H1 (cell line): ENCODE measurements at regions not wholly inside any gene's neighbourhood (a gene's known extent, or its start where the extent isn't known, plus 50 kb on each side); places are given as distances from the start of the nearest gene placed in this dataset.

Experiments used
- CTCF ChIA-PET: fragments of 300-600 bp; sonication (Branson Sonifier 250); formaldehyde crosslinking; loops from one replicate; lab custom pipeline; 2021; ENCODE audit not compliant: partially characterized antibody; lab: Charles Lee
- POLR2A ChIA-PET: fragments of 300-600 bp; sonication (Branson Sonifier 250); formaldehyde crosslinking; loops from one replicate; lab custom pipeline; 2021; ENCODE audit warnings: inconsistent platforms; ENCODE audit not compliant: partially characterized antibody; lab: Charles Lee
- DNase-seq, 2 experiments: peaks; one replicate each; pipeline versions ENCODE4 v3.0.0 to v3.0.0-alpha.2; 2010 to 2022; ENCODE audit warnings: low spot score in 2 of 2, low read depth in 1 of 2, mixed read lengths in 1 of 2
- FAIRE-seq: peaks from 2 replicates; lab custom pipeline; 2011; peaks lifted over from hg19 to GRCh38; lab: Jason Lieb, UNC
- H2AFZ ChIP-seq: 2 replicates; pipeline ENCODE4 v1.8.1; 2012; ENCODE audit warnings: low read length, inconsistent platforms
- H2AK5ac ChIP-seq: 2 replicates; pipeline ENCODE4 v1.6.1; 2013; ENCODE audit warnings: low read depth, low read length
- H2BK120ac ChIP-seq: replicated peaks from 2 replicates; pipeline ENCODE3; 2013; ENCODE audit warnings: low read depth, low read length, inconsistent platforms
- H2BK12ac ChIP-seq: 2 replicates; pipeline ENCODE4 v1.6.1; 2013; ENCODE audit warnings: low read depth, low read length
- H2BK15ac ChIP-seq: 2 replicates; pipeline ENCODE4 v1.6.1; 2013; ENCODE audit warnings: low read length
- H2BK20ac ChIP-seq: 2 replicates; pipeline ENCODE4 v1.6.1; 2013; ENCODE audit warnings: low read length
- H2BK5ac ChIP-seq: 2 replicates; pipeline ENCODE4 v1.6.1; 2013; ENCODE audit warnings: low read depth, low read length
- H3K14ac ChIP-seq: 2 replicates; pipeline ENCODE4 v1.6.1; 2013; ENCODE audit warnings: inconsistent platforms; ENCODE audit not compliant: insufficient read length
- H3K18ac ChIP-seq: 2 replicates; pipeline ENCODE4 v1.6.1; 2013; ENCODE audit warnings: low read length; ENCODE audit errors: extremely low read depth
- H3K23ac ChIP-seq: 2 replicates; pipeline ENCODE4 v1.6.1; 2013; ENCODE audit warnings: inconsistent platforms; ENCODE audit not compliant: insufficient read length
- H3K23me2 ChIP-seq: 2 replicates; pipeline ENCODE4 v1.6.1; 2013; ENCODE audit warnings: low read depth, low read length
- H3K27ac ChIP-seq: 2 replicates; pipeline ENCODE4 v1.6.1; 2011; ENCODE audit warnings: low read depth, low read length, inconsistent platforms
- H3K27me3 ChIP-seq, 4 experiments: replicated peaks in 1 of 4; 1 replicate in 1 of 4; 2 replicates in 3 of 4; pipeline versions ENCODE4 v1.6.1 to v1.8.1; 2011 to 2013; ENCODE audit warnings: low read length in 3 of 4, mild to moderate bottlenecking in 3 of 4, inconsistent platforms in 2 of 4, mixed read lengths in 2 of 4, moderate library complexity in 1 of 4; ENCODE audit not compliant: control insufficient read depth in 3 of 4, insufficient read depth in 3 of 4; ENCODE audit errors: extremely low read depth in 1 of 4
- H3K36me3 ChIP-seq, 4 experiments: 2 replicates each; pipeline versions ENCODE4 v1.6.1 to v1.8.1; 2011 to 2013; ENCODE audit warnings: mild to moderate bottlenecking in 4 of 4, low read length in 3 of 4, moderate library complexity in 2 of 4, control low read depth in 1 of 4, inconsistent platforms in 1 of 4; ENCODE audit not compliant: insufficient read depth in 4 of 4, control insufficient read depth in 2 of 4
- H3K4ac ChIP-seq: replicated peaks from 2 replicates; pipeline ENCODE3; 2013; ENCODE audit warnings: low read length, low read depth, mixed read lengths, inconsistent platforms; ENCODE audit not compliant: insufficient read length
- H3K4me1 ChIP-seq, 4 experiments: replicated peaks in 1 of 4; 1 replicate in 1 of 4; 2 replicates in 3 of 4; pipeline versions ENCODE4 v1.6.1 to v1.8.1; 2011 to 2013; ENCODE audit warnings: low read length in 3 of 4, inconsistent platforms in 2 of 4, mixed read lengths in 1 of 4; ENCODE audit not compliant: insufficient read depth in 4 of 4, control insufficient read depth in 3 of 4
- H3K4me2 ChIP-seq, 2 experiments: 2 replicates each; pipeline versions ENCODE4 v1.6.1 to v1.8.1; 2011 to 2013; ENCODE audit warnings: low read depth in 2 of 2, low read length in 2 of 2, control low read depth in 1 of 2, inconsistent platforms in 1 of 2, mild to moderate bottlenecking in 1 of 2; ENCODE audit not compliant: insufficient read depth in 1 of 2
- H3K4me3 ChIP-seq, 4 experiments: fragments of 200-600, 300-600 bp in 1 of 4; sonication (generic), shearing (Covaris generic), sonication (Bioruptor Twin) in 1 of 4; 2 replicates each; pipeline versions ENCODE4 v1.5.1 to v1.8.1; 2011 to 2016; ENCODE audit warnings: low read length in 4 of 4, low read depth in 3 of 4, control low read depth in 2 of 4, inconsistent platforms in 2 of 4, mild to moderate bottlenecking in 2 of 4, mixed read lengths in 1 of 4, moderate library complexity in 1 of 4; ENCODE audit not compliant: insufficient read depth in 2 of 4; ENCODE audit errors: extremely low read depth in 1 of 4
- H3K56ac ChIP-seq: replicated peaks from 2 replicates; pipeline ENCODE3; 2013; ENCODE audit warnings: low read depth, mild to moderate bottlenecking, mixed read lengths, low read length, inconsistent platforms; ENCODE audit not compliant: insufficient read length
- H3K79me1 ChIP-seq: 2 replicates; pipeline ENCODE4 v1.6.1; 2013; ENCODE audit warnings: low read depth, low read length, control low read depth
- H3K79me2 ChIP-seq, 2 experiments: 2 replicates each; pipeline versions ENCODE4 v1.6.1 to v1.8.1; 2012 to 2013; ENCODE audit warnings: low read length in 2 of 2, mild to moderate bottlenecking in 2 of 2, inconsistent platforms in 1 of 2; ENCODE audit not compliant: insufficient read depth in 2 of 2, control insufficient read depth in 1 of 2
- H3K9ac ChIP-seq, 4 experiments: replicated peaks in 1 of 4; 1 replicate in 1 of 4; 2 replicates in 3 of 4; pipeline versions ENCODE4 v1.6.1 to v1.8.1; 2011 to 2013; ENCODE audit warnings: low read depth in 3 of 4, low read length in 3 of 4, control low read depth in 2 of 4, mild to moderate bottlenecking in 2 of 4, moderate library complexity in 2 of 4, inconsistent platforms in 1 of 4; ENCODE audit errors: extremely low read depth in 1 of 4
- H3K9me3 ChIP-seq, 2 experiments: 2 replicates each; pipeline versions ENCODE4 v1.6.1 to v1.8.1; 2012 to 2013; ENCODE audit warnings: mild to moderate bottlenecking in 2 of 2, moderate library complexity in 2 of 2, control low read depth in 1 of 2, inconsistent platforms in 1 of 2, low read depth in 1 of 2, low read length in 1 of 2, mixed read lengths in 1 of 2; ENCODE audit not compliant: insufficient read depth in 2 of 2
- H4K20me1 ChIP-seq, 2 experiments: replicated peaks in 1 of 2; 2 replicates each; pipeline versions ENCODE3 to v1.8.1; 2011 to 2013; ENCODE audit warnings: inconsistent platforms in 2 of 2, low read length in 2 of 2, mild to moderate bottlenecking in 1 of 2; ENCODE audit not compliant: insufficient read depth in 2 of 2, control insufficient read depth in 1 of 2
- H4K5ac ChIP-seq: 2 replicates; pipeline ENCODE4 v1.6.1; 2013; ENCODE audit warnings: low read length, low read depth, mixed read lengths, inconsistent platforms; ENCODE audit not compliant: insufficient read length
- H4K8ac ChIP-seq: 2 replicates; pipeline ENCODE4 v1.8.0; 2013; ENCODE audit warnings: mild to moderate bottlenecking, moderate library complexity, low read length, inconsistent platforms; ENCODE audit not compliant: insufficient read depth; ENCODE audit errors: extremely low read depth
- H4K91ac ChIP-seq: replicated peaks from 2 replicates; pipeline ENCODE3; 2013; ENCODE audit warnings: low read length, mixed read lengths, inconsistent platforms; ENCODE audit not compliant: insufficient read length
- BCL11A ChIP-seq, 2 experiments: IDR thresholded peaks; one replicate each; pipeline ENCODE4 v1.6.1; 2011; ENCODE audit warnings: low read depth in 2 of 2, low read length in 2 of 2, mild to moderate bottlenecking in 2 of 2
- CREB1 ChIP-seq: IDR thresholded peaks from 2 replicates; pipeline ENCODE4 v1.6.1; 2012; ENCODE audit warnings: inconsistent platforms
- HDAC2 ChIP-seq, 2 experiments: fragments of 300-600 bp in 1 of 2; sonication (generic) in 1 of 2; IDR thresholded peaks; 2 replicates each; pipeline ENCODE4 v1.6.1; 2011 to 2012; ENCODE audit warnings: low read depth in 2 of 2, low read length in 2 of 2, mild to moderate bottlenecking in 2 of 2, moderate library complexity in 2 of 2, borderline replicate concordance in 1 of 2, inconsistent platforms in 1 of 2
- POLR2A ChIP-seq, 2 experiments: IDR thresholded peaks; 1 replicate in 1 of 2; 2 replicates in 1 of 2; pipeline ENCODE4 v1.6.1; 2011; ENCODE audit warnings: low read depth in 2 of 2, low read length in 2 of 2, mild to moderate bottlenecking in 2 of 2; ENCODE audit errors: control extremely low read depth in 1 of 2
- SP2 ChIP-seq: IDR thresholded peaks from 2 replicates; pipeline ENCODE4 v1.6.1; 2012; ENCODE audit warnings: mild to moderate bottlenecking, low read length, inconsistent platforms
- TCF12 ChIP-seq: IDR thresholded peaks from 2 replicates; pipeline ENCODE4 v1.6.1; 2011; ENCODE audit warnings: low read depth, mild to moderate bottlenecking, low read length
- ZNF274 ChIP-seq: IDR thresholded peaks from 2 replicates; pipeline ENCODE4 v1.7.0; 2012; ENCODE audit warnings: low read length, borderline replicate concordance; ENCODE audit errors: extremely low read depth
- WGBS, 2 experiments: shearing (Covaris generic) in 1 of 2; methylation state at CpG; one replicate each; pipeline versions ENCODE4 v1.1.6 to v1.1.7; 2013 to 2015; ENCODE audit warnings: low lambda C conversion rate in 2 of 2, mixed read lengths in 2 of 2, inconsistent platforms in 1 of 2, low coverage in 1 of 2, missing lambda C conversion rate in 1 of 2; ENCODE audit not compliant: insufficient replicate concordance in 2 of 2, insufficient coverage in 1 of 2, insufficient read length in 1 of 2; ENCODE audit errors: extremely low coverage in 1 of 2, missing lambda C conversion rate in 1 of 2; 5-methylcytosine and 5-hydroxymethylcytosine counted together

DNA sequence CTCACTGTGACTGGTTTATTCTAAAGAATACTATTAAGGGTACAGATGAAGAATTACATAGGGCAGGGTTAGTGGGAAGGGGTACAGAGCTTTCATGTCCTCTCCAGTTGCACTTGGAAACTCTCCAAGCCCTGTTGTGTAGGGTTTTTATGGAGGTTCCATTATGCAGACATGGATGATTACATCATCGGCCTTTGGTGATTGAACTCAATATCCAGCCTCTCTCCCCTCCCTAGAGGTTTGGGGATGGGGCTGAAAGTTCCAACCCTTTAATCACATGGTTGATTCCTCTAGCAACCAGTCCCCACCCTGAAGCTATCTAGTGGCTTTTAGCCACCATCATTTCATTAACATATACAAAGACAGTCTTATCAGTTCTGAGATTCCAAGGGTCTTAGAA is 472.6 kb downstream of the BUD13 start:
- Histone ChIP-seq H3K23ac (no peak overlapping the region), H2BK12ac (no peak overlapping the region), H3K4me3 (no peak overlapping the region), H3K79me1 (no peaks in the 10 kb centered on the region), H2BK20ac (no peak overlapping the region), H3K9me3 (no peaks in the 10 kb centered on the region), H2BK15ac (no peak overlapping the region), H3K4me1 (no peaks in the 10 kb centered on the region), H4K20me1 (no peaks in the 10 kb centered on the region), H2BK5ac (no peak overlapping the region), H3K56ac (no peak overlapping the region), H4K91ac (no peak overlapping the region), H3K79me2 (no peaks in the 10 kb centered on the region), H3K36me3 (no peaks in the 10 kb centered on the region), H3K9ac (no peak overlapping the region), H2BK120ac (no peak overlapping the region), H4K8ac (no peak overlapping the region), H2AFZ (no peak overlapping the region), H3K14ac (no peak overlapping the region), H4K5ac (no peak overlapping the region), H3K18ac (no peak overlapping the region), H3K27ac (no peak overlapping the region), H3K4me2 (no peak overlapping the region), H2AK5ac (no peak overlapping the region), H3K27me3 (no peaks in the 10 kb centered on the region), H3K23me2 (no peaks in the 10 kb centered on the region), H3K4ac (no peak overlapping the region)
- no peak for DNase-seq
- FAIRE-seq: no peak
- CTCF ChIA-PET: interaction anchor here (1.8 kb wide), 1 partner anchor 12 kb away, joined by 5 read pairs; no protein-coding TSS in a partner anchor
- 71% methylated on average over 1 of the region's 1 CpG; no CpG with 5 or more reads in 1 of the 2 experiments for WGBS, 2 experiments
- no peak for TF ChIP-seq CREB1
- no peak for TF ChIP-seq ZNF274
- TF ChIP-seq POLR2A (IDR thresholded peaks at IDR 0.05; ENCODE audit: control extremely low read depth in 1 of 2, low read depth in 2 of 2, low read length in 2 of 2): no peak
- TF ChIP-seq BCL11A (IDR thresholded peaks at IDR 0.05; ENCODE audit: low read depth in 2 of 2, low read length in 2 of 2): no peak
- no peak for TF ChIP-seq SP2
- TF ChIP-seq HDAC2 (IDR thresholded peaks at IDR 0.05; ENCODE audit: borderline replicate concordance in 1 of 2, low read depth in 2 of 2, low read length in 2 of 2): no peak
- TF ChIP-seq TCF12: no peak
- POLR2A ChIA-PET: no interaction called here
